Loucy (cell line): ENCODE measurements at regions not wholly inside any gene's neighbourhood (a gene's known extent, or its start where the extent isn't known, plus 50 kb on each side); places are given as distances from the start of the nearest gene placed in this dataset.

ENCODE experiments used
- CTCF ChIP-seq: fragments of 200-600 bp; sonication (generic); conservative IDR thresholded peaks from 2 replicates; pipeline ENCODE4 v1.5.1; 2014; ENCODE audit warnings: mild to moderate bottlenecking, antibody characterized with exemption, low read length
- EZH2phosphoT487 ChIP-seq: fragments of 200-600 bp; IDR thresholded peaks from 2 replicates; pipeline ENCODE4 v1.6.1; 2018; ENCODE audit warnings: antibody characterized with exemption, mild to moderate bottlenecking, moderate library complexity, borderline replicate concordance

DNA sequence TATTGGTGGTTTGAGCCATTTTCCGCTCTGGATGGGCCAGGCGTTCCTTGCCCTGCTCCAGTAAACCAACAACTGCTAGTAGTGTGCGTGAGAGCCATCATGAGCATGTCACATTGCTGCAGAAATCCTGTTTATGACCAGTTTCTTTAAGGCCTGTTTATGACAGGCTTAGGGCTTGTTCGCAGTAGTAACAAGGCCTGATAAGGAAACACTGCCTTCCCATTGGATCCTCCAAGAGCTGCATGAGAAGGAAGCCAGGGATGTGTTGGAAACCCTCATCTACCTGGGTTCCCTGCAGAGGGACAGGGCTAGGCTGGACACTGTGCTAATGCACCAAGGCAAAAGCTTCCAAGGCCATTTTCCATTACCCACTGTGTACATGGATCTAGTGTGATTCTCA is 153.9 kb downstream of the ZNF518B start:
- TF ChIP-seq CTCF (no peak), EZH2phosphoT487 (no peak)
